GM21825 (cell line): ENCODE measurements at regions not wholly inside any gene's neighbourhood (a gene's known extent, or its start where the extent isn't known, plus 50 kb on each side); places are given as distances from the start of the nearest gene placed in this dataset.
"Not testable (repeated sequence)": the region's sequence is repeated elsewhere in the genome, so short reads cannot be mapped to it uniquely, and the experiment has no call there.

Experiments used
- ATAC-seq: cut with Tn5 transposase; IDR thresholded peaks from one replicate; pipeline ENCODE4 v1.9.1; 2021; ENCODE audit warnings: mild to moderate bottlenecking, moderate library complexity; ENCODE audit not compliant: unreplicated experiment

- no peak for ATAC-seq
These were observed 290.0 kb downstream of the S1PR1 start for GRCh38 chr1:101526813-101527212.

GRCh38 chr1:101532377-101532776 is 295.6 kb downstream of the S1PR1 start:
- no peak for ATAC-seq

- no peak for ATAC-seq
These were observed 303.3 kb downstream of the S1PR1 start for GRCh38 chr1:101540161-101540560.

GRCh38 chr1:101546885-101547284 is 310.1 kb downstream of the S1PR1 start:
- ATAC-seq: no peak

- ATAC-seq: no peak
These were observed 310.5 kb downstream of the S1PR1 start for GRCh38 chr1:101547357-101547756.

GRCh38 chr1:101548376-101548775 is 311.6 kb downstream of the S1PR1 start:
- ATAC-seq: no peak

GRCh38 chr1:101550581-101550980 is 313.8 kb downstream of the S1PR1 start:
- no peak for ATAC-seq

GRCh38 chr1:101566883-101567538 is 330.2 kb downstream of the S1PR1 start:
- no peak for ATAC-seq

GRCh38 chr1:101567582-101568189 is 330.9 kb downstream of the S1PR1 start:
- ATAC-seq: peak; percentile 90

GRCh38 chr1:101587741-101588140 is 350.9 kb downstream of the S1PR1 start:
- ATAC-seq: no peak

- ATAC-seq: no peak
These were observed 351.9 kb downstream of the S1PR1 start for GRCh38 chr1:101588677-101589076.

- no peak for ATAC-seq
These were observed 356.0 kb downstream of the S1PR1 start for GRCh38 chr1:101592845-101593244.

GRCh38 chr1:101595881-101596374 is 359.1 kb downstream of the S1PR1 start:
- no peak for ATAC-seq

GRCh38 chr1:101600615-101601014 is 363.8 kb downstream of the S1PR1 start:
- ATAC-seq: not testable (repeated sequence)

GRCh38 chr1:101603726-101604125 is 366.9 kb downstream of the S1PR1 start:
- ATAC-seq: no peak

GRCh38 chr1:101605878-101606277 is 369.1 kb downstream of the S1PR1 start:
- ATAC-seq: no peak

GRCh38 chr1:101613546-101613945 is 376.7 kb downstream of the S1PR1 start:
- ATAC-seq: no peak

- no peak for ATAC-seq
These were observed 377.8 kb downstream of the OLFM3 start for GRCh38 chr1:101618900-101619299.

- no peak for ATAC-seq
These were observed 364.0 kb downstream of the OLFM3 start for GRCh38 chr1:101632548-101633272.

- ATAC-seq: no peak
These were observed 350.9 kb downstream of the OLFM3 start for GRCh38 chr1:101645810-101646209.

GRCh38 chr1:101652484-101652883 is 344.2 kb downstream of the OLFM3 start:
- no peak for ATAC-seq

- ATAC-seq: no peak
These were observed 343.2 kb downstream of the OLFM3 start for GRCh38 chr1:101653482-101653946.
